ENCODE measurements at regions not wholly inside any gene's neighbourhood (a gene's known extent, or its start where the extent isn't known, plus 50 kb on each side); places are given as distances from the start of the nearest gene placed in this dataset.

GRCh38 chr2:111638274-111638877 lies 245.6 kb downstream of the ANAPC1 start:
- DNase-seq (ENCODE audit: low read depth), result no peak

GRCh38 chr2:111640480-111640879 lies 243.5 kb downstream of the ANAPC1 start:
- no peak for DNase-seq (ENCODE audit: low read depth)

GRCh38 chr2:111642586-111643327 lies 241.2 kb downstream of the ANAPC1 start:
- DNase-seq (ENCODE audit: low read depth), result no peak

GRCh38 chr2:111643759-111644158 lies 240.2 kb downstream of the ANAPC1 start:
- DNase-seq (ENCODE audit: low read depth), result no peak

- DNase-seq (ENCODE audit: low read depth), result no peak
Observed at GRCh38 chr2:111647359-111647758, 236.6 kb downstream of the ANAPC1 start.

GRCh38 chr2:111652038-111652437 lies 232.0 kb downstream of the ANAPC1 start:
- DNase-seq (ENCODE audit: low read depth), result peak; percentile 40

- DNase-seq (ENCODE audit: low read depth), result no peak
Observed at GRCh38 chr2:111652681-111653080, 231.3 kb downstream of the ANAPC1 start.

GRCh38 chr2:111653103-111653624 lies 230.8 kb downstream of the ANAPC1 start:
- DNase-seq (ENCODE audit: low read depth), result no peak

GRCh38 chr2:111653913-111654312 lies 230.1 kb downstream of the ANAPC1 start:
- DNase-seq (ENCODE audit: low read depth), result no peak

GRCh38 chr2:111654829-111655228 lies 229.2 kb downstream of the ANAPC1 start:
- DNase-seq (ENCODE audit: low read depth), result no peak

GRCh38 chr2:111656436-111656835 lies 227.6 kb downstream of the ANAPC1 start:
- DNase-seq (ENCODE audit: low read depth), result no peak

GRCh38 chr2:111656894-111657293 lies 227.1 kb downstream of the ANAPC1 start:
- no peak for DNase-seq (ENCODE audit: low read depth)

GRCh38 chr2:111657351-111657975 lies 226.5 kb downstream of the ANAPC1 start:
- DNase-seq (ENCODE audit: low read depth), result no peak

GRCh38 chr2:111659361-111660333 lies 224.3 kb downstream of the ANAPC1 start:
- peak; percentile 84 for DNase-seq (ENCODE audit: low read depth)

GRCh38 chr2:111660811-111661210 lies 223.2 kb downstream of the ANAPC1 start:
- DNase-seq (ENCODE audit: low read depth), result no peak

GRCh38 chr2:111661286-111661940 lies 222.6 kb downstream of the ANAPC1 start:
- DNase-seq (ENCODE audit: low read depth), result no peak

- DNase-seq (ENCODE audit: low read depth), result peak; percentile 69
Observed at GRCh38 chr2:111662039-111662770, 221.8 kb downstream of the ANAPC1 start.

GRCh38 chr2:111662771-111663470 lies 221.1 kb downstream of the ANAPC1 start:
- no peak for DNase-seq (ENCODE audit: low read depth)

- no peak for DNase-seq (ENCODE audit: low read depth)
Observed at GRCh38 chr2:111663471-111664274, 220.3 kb downstream of the ANAPC1 start.
